AG09319 (cell line): ENCODE measurements at regions not wholly inside any gene's neighbourhood (a gene's known extent, or its start where the extent isn't known, plus 50 kb on each side); places are given as distances from the start of the nearest gene placed in this dataset.
"Not testable (repeated sequence)": the region's sequence is repeated elsewhere in the genome, so short reads cannot be mapped to it uniquely, and the experiment has no call there.

ENCODE experiments used
- DNase-seq: peaks from one replicate; pipeline ENCODE4 v3.0.0-alpha.2; 2010; ENCODE audit warnings: low read depth; ENCODE audit errors: extremely low read depth
- CTCF ChIP-seq: IDR thresholded peaks from 2 replicates; pipeline ENCODE4 v1.5.1; 2011; ENCODE audit warnings: low read depth, mild to moderate bottlenecking, inconsistent platforms, low read length, moderate library complexity

GRCh38 chr3:86418861-86419260 lies 572.1 kb downstream of the VGLL3 start:
- TF ChIP-seq CTCF, result no peak
- no peak for DNase-seq

- no peak for DNase-seq
- TF ChIP-seq CTCF, result no peak
Observed at GRCh38 chr3:86416334-86416733, 574.6 kb downstream of the VGLL3 start.

- no peak for DNase-seq
- no peak for TF ChIP-seq CTCF
Observed at GRCh38 chr3:86413645-86414044, 577.3 kb downstream of the VGLL3 start.

GRCh38 chr3:86410587-86410986 lies 580.4 kb downstream of the VGLL3 start:
- no peak for DNase-seq
- no peak for TF ChIP-seq CTCF

- not testable (repeated sequence) for DNase-seq
Observed at GRCh38 chr3:86389759-86390158, 601.2 kb downstream of the VGLL3 start.

- DNase-seq, result no peak
- TF ChIP-seq CTCF, result no peak
Observed at GRCh38 chr3:86388820-86389219, 602.1 kb downstream of the VGLL3 start.

- DNase-seq, result no peak
- TF ChIP-seq CTCF, result no peak
Observed at GRCh38 chr3:86382556-86382955, 608.4 kb downstream of the VGLL3 start.

GRCh38 chr3:86381247-86381646 lies 609.7 kb downstream of the VGLL3 start:
- no peak for TF ChIP-seq CTCF
- DNase-seq, result no peak
